NCI-H1930 (cell line): ENCODE measurements at regions not wholly inside any gene's neighbourhood (a gene's known extent, or its start where the extent isn't known, plus 50 kb on each side); places are given as distances from the start of the nearest gene placed in this dataset.
"Not testable (repeated sequence)": the region's sequence is repeated elsewhere in the genome, so short reads cannot be mapped to it uniquely, and the experiment has no call there.

Experiments
- DNase-seq, 2 experiments: peaks; one replicate each; lab custom pipeline; 2025; lab: John Stamatoyannopoulos, UW

DNA sequence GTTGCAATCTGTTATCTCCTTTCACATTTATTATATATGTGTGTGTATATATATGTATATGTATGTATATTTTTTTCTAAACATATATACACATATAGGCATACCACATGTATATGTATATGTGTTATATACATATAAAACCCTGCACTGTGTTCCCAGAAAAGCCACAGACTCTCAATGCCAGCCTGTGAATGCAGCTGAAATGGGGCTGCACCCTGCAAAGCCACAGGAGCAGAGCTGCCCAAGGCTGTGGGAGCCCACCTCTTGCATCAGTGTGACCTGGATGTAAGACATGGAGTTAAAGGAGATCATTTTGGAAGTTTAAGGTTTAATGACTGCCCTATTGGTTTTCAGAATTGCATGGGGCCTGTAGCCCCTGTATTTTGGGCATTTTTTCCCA lies 762.3 kb upstream of the ARPP21 start:
- DNase-seq: no peak

DNA sequence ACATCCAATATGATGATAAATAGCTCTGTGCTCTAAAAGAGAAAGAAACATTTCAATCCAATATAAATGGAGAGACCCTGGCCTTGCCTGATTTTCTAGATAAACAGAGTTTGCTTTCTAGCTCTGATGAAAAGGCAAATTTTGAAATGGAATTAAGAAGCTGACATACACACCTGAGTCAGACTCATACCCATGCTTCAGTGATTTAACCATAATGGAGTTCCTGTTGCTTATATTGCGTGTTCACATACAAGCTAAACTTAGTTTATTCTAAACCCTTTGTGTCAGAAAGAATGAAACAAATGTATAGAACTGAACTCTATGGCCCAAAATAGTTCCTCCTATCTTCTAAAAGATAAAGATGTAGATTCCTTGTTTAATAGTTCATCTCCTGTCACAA lies 760.8 kb upstream of the ARPP21 start:
- DNase-seq: no peak

DNA sequence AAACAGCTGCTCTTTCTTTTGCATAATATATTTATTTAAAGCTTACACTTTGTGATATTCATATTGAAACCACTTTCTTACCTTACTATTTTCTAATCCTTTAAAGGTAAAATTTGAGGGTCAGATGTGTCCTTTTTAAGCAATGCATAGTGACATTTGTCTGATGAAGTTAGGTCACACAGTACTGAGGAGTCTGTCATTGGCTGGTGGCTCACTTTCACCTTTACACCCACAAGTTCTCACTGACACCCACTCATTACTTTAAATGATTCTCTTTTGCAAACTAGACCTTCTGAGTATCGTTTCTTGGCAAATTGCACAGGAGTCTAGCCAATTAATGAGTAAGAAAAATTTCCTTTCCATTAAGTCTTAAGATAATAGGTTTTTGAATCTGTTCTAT lies 758.3 kb upstream of the ARPP21 start:
- DNase-seq: no peak

DNA sequence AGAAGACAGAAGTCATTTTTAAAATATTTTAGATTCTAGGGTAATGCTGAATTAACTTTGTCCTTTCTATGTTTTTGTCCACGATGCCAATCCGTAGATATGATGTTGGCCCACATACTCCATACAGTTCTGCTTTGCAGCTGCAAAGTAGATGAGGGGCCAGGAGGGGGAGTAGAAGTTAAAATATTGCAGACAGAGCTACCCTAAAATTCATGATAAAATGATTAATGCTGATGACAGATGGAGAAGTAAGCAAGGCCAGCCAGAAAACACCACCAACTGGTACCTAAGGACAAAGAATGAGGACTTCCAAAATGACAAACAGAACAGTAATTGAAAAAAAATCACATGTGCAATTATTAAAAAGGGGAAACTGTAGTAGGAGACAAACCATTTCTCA lies 756.6 kb upstream of the ARPP21 start:
- DNase-seq: no peak

DNA sequence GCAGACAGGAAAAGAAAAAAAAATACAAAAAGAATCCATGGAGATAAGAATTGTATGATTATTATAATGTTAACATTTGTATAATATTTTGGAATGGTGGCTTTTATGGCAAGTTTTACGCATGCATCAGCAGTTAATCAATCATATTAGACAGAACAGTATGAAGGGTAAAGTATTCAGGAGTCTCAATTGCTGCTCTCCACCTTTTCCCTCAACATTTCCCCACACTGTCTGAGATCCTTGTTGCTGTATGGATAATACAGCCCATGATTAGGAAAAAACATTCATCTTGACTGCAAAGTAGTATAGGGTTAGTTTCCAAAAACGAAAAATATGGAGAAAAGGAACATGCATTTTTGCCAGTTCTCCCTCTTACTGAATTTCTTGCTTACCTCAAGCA lies 755.3 kb upstream of the ARPP21 start:
- no peak for DNase-seq

DNA sequence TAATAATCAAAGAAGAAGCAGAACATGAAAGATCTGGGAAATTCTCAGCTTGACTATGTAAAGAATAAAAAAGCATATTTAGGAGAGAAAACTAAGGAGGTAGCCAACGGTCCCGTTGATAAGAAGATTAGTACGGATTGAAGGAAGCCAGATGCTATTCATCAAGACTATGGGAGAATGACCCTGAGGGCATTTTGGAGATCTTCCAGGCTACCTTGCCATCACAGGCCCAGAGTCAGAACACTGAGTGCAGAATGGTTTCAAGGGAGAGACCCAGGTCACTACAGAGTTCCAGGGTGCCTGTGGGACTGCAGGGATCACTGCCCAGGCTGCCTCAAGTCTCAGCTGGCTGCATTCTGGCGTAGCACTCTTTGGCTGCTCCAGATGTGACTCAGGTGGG lies 752.9 kb upstream of the ARPP21 start:
- no peak for DNase-seq

DNA sequence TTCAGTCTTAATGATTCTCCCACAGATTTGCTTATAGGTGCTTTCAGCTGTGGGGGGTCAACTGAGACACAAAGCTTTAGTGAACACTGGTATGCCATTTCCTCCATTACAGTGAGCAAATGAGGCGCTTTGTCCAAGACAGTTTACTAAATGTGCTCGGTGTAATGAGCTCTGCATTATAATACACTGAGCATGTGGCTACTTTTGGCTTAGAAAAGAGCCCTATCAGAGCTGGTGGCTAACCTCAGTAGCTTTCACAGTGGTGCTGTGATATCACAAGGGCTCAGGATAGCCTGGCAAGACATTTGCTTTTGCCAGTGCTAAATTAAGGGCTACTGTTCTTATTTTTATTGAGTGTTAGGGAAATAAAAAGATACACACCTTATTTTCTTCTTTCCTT lies 749.7 kb upstream of the ARPP21 start:
- DNase-seq: no peak

DNA sequence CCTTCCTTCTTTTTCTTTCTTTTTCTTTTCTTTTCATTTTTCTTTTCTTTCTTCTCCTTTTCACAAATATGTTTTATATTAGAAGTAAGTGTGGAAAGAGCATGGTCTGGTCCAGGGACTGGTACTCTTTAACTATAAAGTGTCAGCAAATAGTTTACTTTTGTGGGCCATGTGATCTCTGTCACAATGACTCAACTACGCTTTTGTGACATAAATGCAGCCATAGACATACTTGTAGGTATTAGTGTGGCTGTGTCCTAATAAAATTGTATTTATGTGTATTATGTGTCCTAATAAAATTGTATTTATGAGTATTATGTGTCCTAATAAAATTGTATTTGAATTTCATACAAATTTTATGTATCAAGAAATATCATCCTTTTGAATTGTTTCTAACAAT lies 749.1 kb upstream of the ARPP21 start:
- DNase-seq: no peak

DNA sequence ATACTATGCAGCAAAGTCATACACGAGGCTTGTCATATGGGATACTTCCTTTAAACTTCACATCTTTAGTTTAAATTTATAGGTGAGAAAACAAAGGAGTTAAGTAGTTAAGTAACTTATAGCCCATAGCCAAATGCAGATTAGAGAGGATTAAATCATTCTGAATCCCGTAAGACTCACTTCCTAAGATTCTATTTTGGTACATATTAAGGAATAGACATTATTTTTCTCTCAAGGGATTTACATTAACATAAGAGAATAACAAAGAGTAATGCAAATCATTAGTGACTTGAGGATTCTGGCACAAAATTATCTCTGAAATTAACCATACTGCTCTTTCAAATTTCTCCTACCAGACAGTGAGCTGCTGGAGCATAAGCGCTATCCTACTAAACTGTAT lies 747.4 kb upstream of the ARPP21 start:
- no peak for DNase-seq

DNA sequence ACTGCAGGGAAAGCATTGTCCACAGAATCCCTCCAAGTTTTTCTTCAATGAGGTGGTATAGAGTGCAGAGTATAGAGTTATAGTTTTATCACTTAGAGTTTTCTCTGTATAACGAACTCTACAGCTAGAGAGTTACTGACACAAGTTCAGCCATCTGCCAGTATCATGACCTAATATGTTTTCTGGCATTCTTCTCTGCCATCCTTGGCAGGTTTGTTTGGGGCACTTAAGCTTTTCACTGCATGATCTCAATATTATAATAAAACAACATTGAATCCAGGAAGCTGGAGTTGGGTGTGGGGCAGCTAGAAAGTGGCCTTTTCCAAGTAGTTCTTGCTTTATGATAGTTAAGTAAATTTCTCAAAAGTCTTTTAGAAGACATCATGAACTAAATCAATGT lies 743.5 kb upstream of the ARPP21 start:
- no peak for DNase-seq

DNA sequence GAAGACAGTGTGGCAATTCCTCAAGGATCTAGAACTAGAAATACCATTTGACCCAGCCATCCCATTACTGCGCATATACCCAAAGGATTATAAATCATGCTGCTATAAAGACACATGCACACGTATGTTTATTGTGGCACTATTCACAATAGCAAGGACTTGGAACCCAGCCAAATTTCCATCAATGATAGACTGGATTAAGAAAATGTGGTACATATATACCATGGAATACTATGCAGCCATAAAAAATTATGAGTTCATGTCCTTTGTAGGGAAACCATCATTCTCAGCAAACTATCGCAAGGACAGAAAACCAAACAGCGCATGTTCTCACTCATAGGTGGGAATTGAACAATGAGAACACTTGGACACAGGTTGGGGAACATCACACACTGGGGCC lies 729.6 kb upstream of the ARPP21 start:
- not testable (repeated sequence) for DNase-seq

DNA sequence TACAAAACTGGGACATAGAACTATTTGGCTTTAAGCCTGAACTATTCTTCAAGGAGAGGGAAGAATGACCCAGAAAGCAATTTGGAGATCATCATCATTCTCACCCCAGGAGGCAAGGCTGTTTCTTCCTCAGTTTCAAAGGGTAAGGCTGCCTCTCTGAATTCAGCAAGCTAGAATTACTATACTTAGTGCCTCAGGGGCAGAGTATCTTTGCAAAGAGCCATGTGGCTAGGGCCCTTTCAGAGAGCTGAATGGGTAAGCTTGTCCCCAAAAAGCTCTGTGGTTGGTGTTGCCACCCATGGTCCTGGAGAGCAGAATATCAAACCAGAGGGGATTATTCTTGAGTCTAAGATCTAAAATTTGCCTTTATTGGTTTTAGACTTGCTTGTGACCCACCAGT lies 720.3 kb upstream of the ARPP21 start:
- no peak for DNase-seq

DNA sequence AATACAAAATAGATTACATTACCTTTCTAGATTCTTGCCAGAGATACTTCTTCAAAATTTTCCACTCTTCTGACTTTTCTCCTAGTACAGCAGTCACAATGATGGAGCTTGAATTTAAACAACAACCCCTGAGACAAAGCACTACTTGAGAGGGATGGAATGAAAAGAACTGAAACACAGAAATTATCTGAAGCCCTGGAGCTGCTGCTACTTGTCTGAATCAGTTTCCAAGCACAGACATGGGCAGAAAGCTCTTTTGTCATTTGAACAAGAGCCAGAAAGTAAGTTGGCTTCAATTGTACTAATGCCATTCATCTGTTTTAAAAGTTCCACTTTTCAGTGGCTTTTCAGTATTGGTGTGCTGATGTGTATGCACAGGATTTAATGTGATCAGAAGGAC lies 718.5 kb upstream of the ARPP21 start:
- no peak for DNase-seq

DNA sequence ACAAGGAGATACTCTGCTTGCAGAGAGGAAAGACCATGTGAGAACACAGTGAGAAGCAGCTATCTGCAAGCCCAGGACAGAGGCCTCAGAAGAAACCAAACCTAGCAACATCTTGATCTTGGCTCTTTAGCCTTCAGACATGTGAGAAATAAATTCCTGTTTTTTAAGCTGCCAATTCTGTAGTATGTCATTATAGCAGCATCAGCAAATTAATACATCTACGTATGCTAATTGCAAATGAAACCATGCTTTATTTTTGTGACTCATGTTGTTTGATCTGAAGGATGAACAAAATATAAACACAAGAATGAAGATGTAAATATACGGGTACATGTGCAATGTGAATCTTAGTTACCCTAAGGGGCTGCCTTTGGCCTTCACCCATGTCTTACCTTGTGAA lies 714.4 kb upstream of the ARPP21 start:
- no peak for DNase-seq

DNA sequence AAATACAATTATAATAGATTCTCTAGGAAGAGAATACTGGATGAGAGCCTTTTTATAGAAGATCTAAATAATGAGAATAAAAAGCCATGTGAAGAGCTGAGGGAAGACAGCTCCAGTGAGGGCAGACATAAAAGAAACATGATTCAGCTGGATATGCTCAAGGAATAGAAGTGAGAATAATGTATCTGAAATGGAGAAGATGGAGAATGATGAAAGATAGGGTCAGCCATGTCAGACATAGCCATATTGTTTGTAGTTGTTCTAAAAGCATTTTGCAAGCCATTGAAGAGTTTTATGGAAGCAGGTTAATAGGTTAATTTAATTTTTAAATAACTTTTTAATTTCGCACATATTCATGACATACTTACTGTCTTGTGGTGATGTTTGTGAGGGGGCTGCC lies 713.5 kb upstream of the ARPP21 start:
- DNase-seq: no peak

DNA sequence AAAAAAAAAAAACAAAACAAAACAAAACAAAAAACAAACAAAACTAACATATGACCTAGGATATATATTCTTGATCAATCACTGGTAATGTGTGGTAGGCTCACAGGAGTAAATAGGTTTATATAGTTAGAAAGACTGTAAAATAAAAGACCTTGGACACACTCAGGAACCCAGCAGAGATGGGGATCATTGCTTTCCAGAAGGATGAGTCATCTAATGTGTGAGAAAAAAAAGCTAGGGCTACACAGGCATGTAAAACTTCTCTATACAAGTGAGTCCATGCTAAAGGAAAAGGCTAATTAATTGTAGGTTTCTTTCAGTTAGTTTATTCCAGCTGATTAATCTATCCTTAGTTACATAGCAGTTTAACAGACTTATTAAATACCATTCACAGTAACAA lies 710.3 kb upstream of the ARPP21 start:
- no peak for DNase-seq

DNA sequence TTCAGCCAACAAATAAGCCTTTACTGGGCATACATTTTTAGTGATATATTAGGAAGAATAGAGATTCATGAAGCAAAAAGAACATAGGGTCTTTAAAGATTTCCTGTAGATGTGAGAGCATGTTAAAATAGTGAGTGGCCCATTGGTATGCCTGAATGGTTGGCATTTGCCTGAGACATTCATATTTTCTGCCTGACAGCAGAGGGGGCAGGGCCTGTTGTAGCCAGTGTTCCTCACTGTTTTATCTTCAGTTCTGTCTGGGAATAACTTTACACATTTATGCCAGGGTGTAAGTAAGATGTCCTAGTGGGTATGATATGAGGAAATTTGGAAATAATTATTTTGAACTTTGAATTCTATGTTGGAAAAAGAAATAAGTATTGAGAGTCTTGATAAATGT lies 704.7 kb upstream of the ARPP21 start:
- DNase-seq: no peak

DNA sequence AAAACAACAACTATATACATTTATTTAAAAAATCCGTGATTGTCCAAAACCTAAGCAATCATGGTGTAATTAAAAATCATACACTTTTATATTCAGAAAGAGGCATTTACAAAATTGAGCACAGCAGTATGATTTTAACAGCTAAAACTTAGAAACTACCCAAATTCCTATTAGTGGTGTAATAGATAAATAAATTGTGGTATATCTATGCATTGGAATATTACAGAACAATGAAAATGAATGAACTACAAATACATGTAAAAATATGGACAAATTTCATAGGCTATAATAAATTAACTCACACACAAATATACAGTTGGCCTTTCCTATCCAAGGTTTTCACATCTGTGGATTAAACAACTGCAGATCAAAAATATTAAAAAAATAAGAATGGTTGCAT lies 700.5 kb upstream of the ARPP21 start:
- DNase-seq: no peak

DNA sequence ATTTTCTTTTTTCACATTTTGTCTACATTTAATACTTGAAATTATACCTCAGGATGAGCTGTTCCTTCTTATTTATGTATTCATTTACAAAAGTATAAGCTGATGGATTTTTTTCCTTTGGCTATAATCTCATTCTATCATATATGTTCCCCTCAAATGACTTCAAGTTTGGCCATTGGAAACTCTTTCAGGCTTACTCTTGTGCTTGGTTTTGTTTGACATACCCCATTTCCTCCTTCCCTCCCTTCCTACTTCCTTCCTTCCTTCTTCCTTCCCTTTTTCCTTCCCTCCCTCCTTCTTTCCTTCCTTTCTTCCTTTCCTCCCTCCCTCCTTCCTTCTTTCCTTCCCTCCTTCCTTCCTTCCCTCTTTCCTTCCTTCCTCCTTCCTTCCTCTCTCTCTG lies 697.1 kb upstream of the ARPP21 start:
- DNase-seq: no peak

DNA sequence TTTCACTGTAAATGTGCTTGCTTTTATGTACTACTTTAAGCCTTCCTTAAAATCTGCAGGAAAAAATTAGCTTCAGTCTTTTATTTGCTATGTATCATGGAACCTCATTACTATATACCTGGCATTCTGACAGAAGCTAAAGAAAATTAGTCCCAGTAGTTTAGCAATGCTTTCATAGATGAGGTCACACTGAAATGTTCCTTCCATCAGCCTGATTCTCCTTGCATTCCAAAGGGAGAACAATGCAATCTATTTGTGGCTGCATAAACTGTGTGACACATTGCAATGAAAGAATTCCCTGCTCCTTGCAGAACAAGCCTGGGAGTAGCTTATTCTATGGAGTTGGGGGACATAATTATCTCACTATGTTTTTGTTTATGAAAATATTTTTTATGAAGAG lies 691.5 kb upstream of the ARPP21 start:
- DNase-seq: no peak

DNA sequence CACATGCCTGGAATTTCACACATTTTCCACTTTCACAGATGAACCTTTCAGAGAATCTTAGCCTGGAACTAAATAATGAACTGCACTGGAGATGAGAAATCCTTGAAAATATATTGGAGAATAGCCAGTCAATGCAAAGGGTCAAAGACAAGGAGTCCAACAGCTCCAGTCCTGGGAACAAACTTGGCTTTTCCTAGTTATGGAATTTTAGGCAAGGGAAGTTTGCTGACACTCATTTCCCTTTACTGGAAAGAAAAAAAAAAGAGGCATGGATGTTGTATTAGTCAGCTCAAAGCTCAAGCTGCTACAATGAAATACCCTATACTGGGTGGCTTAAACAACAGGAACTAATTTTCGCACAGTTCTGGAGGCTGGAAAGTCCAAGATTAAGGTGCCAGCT lies 690.8 kb upstream of the ARPP21 start:
- DNase-seq: no peak

DNA sequence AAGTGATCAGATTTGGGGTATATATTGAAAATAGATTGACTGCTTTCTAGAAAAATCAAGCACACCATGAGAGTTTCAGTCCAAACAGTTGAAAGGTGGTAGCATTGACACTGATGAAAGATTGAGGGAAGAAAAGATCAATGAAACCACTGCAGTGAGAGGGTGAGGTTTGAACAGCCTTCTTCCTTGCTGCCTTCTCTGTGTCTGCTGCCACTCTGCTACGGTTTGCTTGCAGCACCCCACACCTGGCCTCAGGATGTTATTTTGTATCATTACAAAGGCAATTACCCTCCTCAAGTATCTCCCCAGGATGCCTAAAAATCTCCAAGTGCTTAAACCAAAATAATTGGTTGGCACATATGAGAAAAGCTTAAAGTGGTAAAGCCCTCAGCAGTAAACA lies 683.6 kb upstream of the ARPP21 start:
- DNase-seq: no peak

DNA sequence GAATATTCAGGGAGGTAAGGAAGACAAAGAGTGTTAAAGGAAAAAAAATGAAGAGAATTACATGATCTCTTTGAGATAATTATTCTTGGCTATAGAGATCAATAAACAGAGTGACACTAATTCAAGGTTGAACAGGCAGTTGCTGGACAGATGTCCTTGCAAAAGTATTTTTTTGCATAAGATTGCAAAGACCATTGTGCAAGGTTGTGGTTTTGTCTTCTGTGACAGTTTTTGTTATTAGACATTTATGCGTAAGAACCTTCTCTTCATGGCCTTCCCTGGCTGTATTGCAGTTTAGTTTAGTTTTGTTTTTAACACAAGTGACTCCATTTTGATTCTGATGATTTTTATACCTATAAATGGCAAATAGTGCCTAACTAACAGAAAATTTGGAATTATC lies 682.8 kb upstream of the ARPP21 start:
- no peak for DNase-seq

DNA sequence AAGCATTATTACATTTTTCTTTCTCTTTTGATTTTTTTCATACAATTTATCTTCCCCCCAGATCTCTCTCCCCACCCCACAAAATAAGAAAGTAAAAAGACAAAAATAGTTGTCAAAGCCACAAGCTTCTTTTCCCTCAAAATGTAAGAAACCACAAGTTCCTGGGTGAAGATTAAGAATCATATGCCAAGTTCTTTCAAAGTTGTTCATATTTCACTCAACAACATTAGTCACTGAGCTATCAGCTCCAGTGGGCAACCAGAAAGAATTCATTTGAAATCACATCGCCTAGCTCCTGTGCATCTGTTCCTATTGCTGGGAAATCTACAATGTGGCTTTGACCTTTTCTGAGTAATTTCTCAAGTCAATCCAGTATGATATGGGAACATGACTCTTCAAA lies 681.6 kb upstream of the ARPP21 start:
- no peak for DNase-seq

DNA sequence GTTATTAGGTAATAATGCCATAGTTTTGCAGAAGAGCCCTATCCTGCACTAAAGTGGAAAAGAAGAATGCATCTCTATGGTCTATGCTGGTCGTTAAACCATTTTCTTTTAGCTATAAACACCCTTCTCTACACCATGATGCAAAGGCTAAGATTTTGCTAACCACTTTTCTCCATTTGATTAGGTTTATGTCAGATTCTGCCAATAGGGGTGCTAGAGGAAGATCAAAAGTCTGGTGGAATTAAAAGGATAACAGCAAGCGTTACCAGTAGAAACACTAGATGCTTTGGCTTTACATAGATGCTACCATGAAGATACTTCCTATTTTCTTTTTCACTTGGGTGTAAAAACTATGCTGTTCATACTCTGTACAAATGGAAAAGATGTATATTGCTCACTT lies 669.8 kb upstream of the ARPP21 start:
- no peak for DNase-seq

DNA sequence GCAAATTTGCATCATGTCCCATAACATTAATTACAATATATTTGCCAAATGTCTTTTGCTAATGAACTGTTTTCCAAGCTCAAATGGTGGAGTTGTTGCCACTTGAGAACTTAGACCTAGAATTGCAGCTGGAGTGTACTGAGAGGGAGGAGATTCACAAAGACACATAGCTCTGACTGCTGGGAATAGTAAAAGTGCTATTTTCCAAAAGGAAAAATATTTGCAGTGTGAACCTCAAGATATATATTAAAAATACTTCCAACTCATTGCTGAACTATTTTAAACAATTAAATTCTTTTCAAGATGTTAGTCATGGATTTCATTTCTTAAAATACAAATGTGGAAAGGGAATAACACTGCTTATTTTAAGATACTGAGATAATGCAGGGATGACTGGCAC lies 666.8 kb upstream of the ARPP21 start:
- no peak for DNase-seq
